ENCODE measurements at regions not wholly inside any gene's neighbourhood (a gene's known extent, or its start where the extent isn't known, plus 50 kb on each side); places are given as distances from the start of the nearest gene placed in this dataset.

DNA sequence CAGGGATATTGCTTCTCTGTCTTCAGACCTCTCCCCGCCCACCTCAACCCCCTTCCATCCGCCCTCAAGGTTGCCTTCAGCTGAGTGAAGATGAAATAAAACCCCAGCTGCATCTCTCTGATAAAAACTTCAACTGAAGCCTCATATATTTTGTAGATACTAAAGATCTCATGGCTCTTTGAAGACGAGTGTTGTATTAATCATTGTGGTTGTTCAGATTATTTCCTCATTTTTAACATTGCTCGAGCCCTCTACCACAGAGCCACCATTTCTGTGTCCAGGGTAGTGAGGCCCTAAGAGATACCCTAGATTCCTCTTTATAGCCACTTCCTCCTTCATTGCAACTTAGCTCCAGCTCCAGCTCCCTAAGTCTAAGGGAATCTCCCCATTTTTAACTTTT, 312.8 kb upstream of the ZNF507 start:
- H3K27ac ChIP-seq = no peak overlapping the region
- TF ChIP-seq, protein P1, sequence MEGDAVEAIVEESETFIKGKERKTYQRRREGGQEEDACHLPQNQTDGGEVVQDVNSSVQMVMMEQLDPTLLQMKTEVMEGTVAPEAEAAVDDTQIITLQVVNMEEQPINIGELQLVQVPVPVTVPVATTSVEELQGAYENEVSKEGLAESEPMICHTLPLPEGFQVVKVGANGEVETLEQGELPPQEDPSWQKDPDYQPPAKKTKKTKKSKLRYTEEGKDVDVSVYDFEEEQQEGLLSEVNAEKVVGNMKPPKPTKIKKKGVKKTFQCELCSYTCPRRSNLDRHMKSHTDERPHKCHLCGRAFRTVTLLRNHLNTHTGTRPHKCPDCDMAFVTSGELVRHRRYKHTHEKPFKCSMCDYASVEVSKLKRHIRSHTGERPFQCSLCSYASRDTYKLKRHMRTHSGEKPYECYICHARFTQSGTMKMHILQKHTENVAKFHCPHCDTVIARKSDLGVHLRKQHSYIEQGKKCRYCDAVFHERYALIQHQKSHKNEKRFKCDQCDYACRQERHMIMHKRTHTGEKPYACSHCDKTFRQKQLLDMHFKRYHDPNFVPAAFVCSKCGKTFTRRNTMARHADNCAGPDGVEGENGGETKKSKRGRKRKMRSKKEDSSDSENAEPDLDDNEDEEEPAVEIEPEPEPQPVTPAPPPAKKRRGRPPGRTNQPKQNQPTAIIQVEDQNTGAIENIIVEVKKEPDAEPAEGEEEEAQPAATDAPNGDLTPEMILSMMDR (conservative IDR thresholded peaks at IDR 0.05) = no peak

DNA sequence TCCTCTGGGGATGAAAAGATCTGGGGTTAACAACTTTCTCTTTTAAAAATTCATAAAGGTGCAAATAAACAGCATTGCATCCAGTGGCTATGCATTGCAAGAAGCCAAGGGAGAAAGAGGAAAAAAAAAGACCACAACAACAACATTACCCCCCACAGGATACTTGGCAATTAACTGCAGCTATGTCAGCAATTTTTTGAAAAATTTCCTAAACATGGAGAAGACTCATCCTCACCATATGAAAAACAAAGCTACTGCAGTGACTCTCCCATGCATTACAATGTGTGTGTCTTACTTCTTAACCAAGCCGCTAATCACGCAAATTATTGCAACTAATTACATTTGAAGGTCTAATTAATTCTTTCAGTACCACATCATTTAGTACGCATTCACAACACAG, 309.8 kb upstream of the ZNF507 start:
- TF ChIP-seq, protein P1 (conservative IDR thresholded peaks at IDR 0.05) = no peak
- no peak overlapping the region for H3K27ac ChIP-seq

DNA sequence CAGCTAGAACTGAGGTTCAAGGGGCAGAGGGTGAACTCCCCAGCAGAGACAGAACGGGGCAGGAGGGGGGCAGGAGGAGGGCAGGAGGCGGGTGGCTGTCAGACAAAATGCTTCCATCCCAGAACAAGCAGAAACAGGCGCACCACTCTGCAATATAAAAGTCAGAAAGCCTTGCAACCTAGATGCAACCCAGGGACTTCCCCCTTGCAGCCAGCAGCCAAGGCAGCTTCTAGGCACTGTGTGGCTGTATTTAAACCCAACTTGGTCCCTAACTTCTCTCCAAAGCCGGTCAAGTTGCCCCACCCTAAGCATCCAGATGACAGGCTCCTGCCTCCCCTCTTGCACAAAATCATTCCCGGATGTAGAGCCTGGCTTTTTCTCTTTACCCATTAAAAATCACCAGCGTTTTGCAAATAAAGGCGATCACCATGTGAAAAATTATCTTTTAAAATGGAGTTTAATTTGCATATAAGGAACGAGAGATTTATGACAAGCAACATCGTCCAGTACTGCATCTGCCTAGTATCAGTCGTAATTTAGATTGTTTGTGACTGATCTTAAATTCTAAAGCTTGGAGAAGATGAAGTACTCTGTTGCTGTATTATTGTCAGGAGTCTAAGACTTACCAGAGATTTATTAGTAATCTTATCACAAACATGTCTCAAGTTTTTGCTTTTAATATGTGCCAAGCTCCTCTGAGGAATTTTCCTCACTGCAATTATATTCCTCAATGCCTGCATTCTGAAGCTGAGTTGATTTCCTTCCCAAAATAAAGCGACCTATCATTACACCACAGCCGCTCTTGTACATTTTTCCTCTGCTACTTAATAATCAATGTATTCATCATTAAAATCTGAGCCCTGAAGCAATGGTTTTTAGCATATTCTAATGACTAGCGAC, 307.1 kb upstream of the ZNF507 start:
- TF ChIP-seq, protein P1 (conservative IDR thresholded peaks at IDR 0.05) = no peak
- H3K27ac ChIP-seq = no peak overlapping the region

DNA sequence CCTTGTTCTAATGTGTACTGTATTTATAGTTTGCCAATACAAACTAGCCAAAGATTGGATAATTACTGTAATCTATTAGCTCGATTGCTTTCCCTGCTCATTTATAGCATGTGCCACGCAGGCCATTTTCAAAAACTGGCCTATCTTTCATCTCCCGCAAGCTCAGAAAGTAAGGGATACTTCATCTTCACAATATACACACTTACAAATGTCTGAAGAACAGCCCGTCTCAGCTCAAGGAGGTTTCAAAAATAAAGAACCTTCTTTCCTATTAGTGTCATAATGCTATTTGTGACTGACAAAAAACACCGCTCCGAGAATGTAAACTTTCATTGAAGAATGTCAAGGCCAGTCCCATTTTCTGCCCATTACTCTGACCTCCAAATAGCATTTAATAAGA, 306.4 kb upstream of the ZNF507 start:
- no peak overlapping the region for H3K27ac ChIP-seq
- TF ChIP-seq, protein P1 (conservative IDR thresholded peaks at IDR 0.05) = no peak

DNA sequence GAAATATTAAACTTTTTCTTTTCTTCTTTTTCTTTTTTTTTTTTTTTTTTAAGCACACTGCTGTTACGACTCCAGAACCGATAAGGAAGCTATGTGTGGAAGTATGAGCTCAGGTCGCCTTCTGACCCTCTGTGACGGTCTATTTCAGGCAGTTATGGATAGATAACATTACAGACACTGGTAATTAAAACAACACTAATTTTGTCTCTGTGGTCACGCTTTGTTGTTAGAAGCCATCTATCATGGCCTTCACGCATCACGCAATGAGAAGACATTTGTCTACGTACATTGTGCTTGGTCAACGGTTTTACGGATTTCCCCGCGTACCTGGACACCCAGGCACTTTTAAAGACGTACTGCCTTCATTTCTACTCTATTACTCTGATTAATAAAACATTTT, 306.0 kb upstream of the ZNF507 start:
- TF ChIP-seq, protein P1 (conservative IDR thresholded peaks at IDR 0.05) = no peak
- no peak overlapping the region for H3K27ac ChIP-seq

DNA sequence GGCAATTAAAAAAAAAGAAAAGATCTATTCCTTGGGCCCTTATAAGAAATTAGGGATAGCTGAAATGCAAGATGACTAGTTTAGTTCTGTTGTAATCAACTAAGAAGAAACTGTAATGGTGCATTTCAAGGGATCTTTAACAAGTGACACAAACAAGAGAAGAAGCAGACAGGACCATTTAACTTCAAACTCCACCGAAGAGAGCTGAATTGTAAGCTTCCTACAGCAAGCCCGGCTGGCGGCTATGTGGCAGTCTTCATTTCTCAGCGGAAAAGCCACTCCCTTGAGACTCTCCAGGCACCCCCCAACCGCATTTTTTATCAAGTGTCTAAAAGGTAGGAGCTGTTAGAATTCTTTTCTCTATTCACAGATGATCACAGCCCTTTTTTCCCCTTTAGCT, 305.2 kb upstream of the ZNF507 start:
- no peak overlapping the region for H3K27ac ChIP-seq
- TF ChIP-seq, protein P1 (conservative IDR thresholded peaks at IDR 0.05) = no peak

DNA sequence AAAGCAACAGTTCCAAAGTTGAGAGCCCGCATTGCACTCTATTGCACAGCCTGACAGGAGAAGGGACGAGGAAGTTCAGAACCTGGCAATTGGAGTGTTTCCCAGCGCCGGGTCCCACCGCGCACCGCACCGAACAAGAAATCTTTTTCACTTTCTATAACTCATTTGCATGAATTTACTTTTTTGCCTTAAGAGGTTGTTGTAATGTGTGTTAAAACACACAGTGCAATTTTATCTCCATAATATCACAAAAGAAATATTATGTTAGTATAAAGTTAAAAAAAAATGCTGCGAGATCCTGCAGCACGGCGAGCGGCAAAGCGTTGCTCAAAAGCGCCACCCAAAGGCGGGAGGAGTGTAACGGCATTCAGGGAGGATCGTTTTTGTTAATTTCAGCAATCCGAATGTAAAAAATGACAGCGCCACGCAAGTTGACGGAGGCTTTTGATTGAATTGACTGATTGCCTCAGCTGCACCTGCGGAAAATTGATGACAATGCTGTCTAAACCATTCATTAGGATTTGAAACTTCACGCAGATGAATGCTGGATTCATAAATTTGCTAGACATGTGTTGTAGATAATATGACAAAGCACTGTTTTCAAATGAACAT, 303.6 kb upstream of the ZNF507 start:
- no peak overlapping the region for H3K27ac ChIP-seq
- TF ChIP-seq, protein P1 (conservative IDR thresholded peaks at IDR 0.05) = peak; percentile 89
